ENCODE measurements at regions not wholly inside any gene's neighbourhood (a gene's known extent, or its start where the extent isn't known, plus 50 kb on each side); places are given as distances from the start of the nearest gene placed in this dataset.
"Not testable (repeated sequence)": the region's sequence is repeated elsewhere in the genome, so short reads cannot be mapped to it uniquely, and the experiment has no call there.

- H2AFZ ChIP-seq (ENCODE audit: low read length); H4K20me1 ChIP-seq (ENCODE audit: insufficient read depth, low read depth, low read length); H3K9me3 ChIP-seq (ENCODE audit: low read length); H3K79me2 ChIP-seq (ENCODE audit: low read length); DNase-seq; H3K27ac ChIP-seq (ENCODE audit: low read length); H3K4me1 ChIP-seq (ENCODE audit: low read length); H3K4me2 ChIP-seq (ENCODE audit: low read depth, low read length, poor library complexity, severe bottlenecking); H3K36me3 ChIP-seq (ENCODE audit: insufficient read depth, low read length); H3K9me2 ChIP-seq (replicated peaks; ENCODE audit: insufficient read depth, low read length); H3K27me3 ChIP-seq (ENCODE audit: low read length); H3K4me3 ChIP-seq (ENCODE audit: low read length); H3K9ac ChIP-seq (ENCODE audit: low read length): not testable (repeated sequence)
These were observed 236.1 kb upstream of the HTR1E start for GRCh38 chr6:86701228-86701627.

- H2AFZ ChIP-seq (ENCODE audit: low read length), result no peak overlapping the region
- H3K4me2 ChIP-seq (ENCODE audit: low read depth, low read length, poor library complexity, severe bottlenecking), result no peak overlapping the region
- DNase-seq, result no peak
- H3K4me1 ChIP-seq (ENCODE audit: low read length), result no peaks in the 10 kb centered on the region
- H3K9me3 ChIP-seq (ENCODE audit: low read length), result no peaks in the 10 kb centered on the region
- H3K9ac ChIP-seq (ENCODE audit: low read length), result no peak overlapping the region
- no peaks in the 10 kb centered on the region for H3K27me3 ChIP-seq (ENCODE audit: low read length)
- no peaks in the 10 kb centered on the region for H3K36me3 ChIP-seq (ENCODE audit: insufficient read depth, low read length)
- no peaks in the 10 kb centered on the region for H3K9me2 ChIP-seq (replicated peaks; ENCODE audit: insufficient read depth, low read length)
- H4K20me1 ChIP-seq (ENCODE audit: insufficient read depth, low read depth, low read length), result no peaks in the 10 kb centered on the region
- H3K79me2 ChIP-seq (ENCODE audit: low read length), result no peaks in the 10 kb centered on the region
- H3K4me3 ChIP-seq (ENCODE audit: low read length), result no peak overlapping the region
- no peak overlapping the region for H3K27ac ChIP-seq (ENCODE audit: low read length)
These were observed 250.8 kb upstream of the HTR1E start for GRCh38 chr6:86686496-86686895.

- H3K27me3 ChIP-seq (ENCODE audit: low read length), result no peaks in the 10 kb centered on the region
- H3K9me3 ChIP-seq (ENCODE audit: low read length), result no peaks in the 10 kb centered on the region
- no peak overlapping the region for H3K9ac ChIP-seq (ENCODE audit: low read length)
- no peaks in the 10 kb centered on the region for H4K20me1 ChIP-seq (ENCODE audit: insufficient read depth, low read depth, low read length)
- H3K4me1 ChIP-seq (ENCODE audit: low read length), result no peaks in the 10 kb centered on the region
- H3K79me2 ChIP-seq (ENCODE audit: low read length), result no peaks in the 10 kb centered on the region
- DNase-seq, result no peak
- no peak overlapping the region for H3K27ac ChIP-seq (ENCODE audit: low read length)
- H3K4me3 ChIP-seq (ENCODE audit: low read length), result no peak overlapping the region
- no peaks in the 10 kb centered on the region for H3K9me2 ChIP-seq (replicated peaks; ENCODE audit: insufficient read depth, low read length)
- H3K36me3 ChIP-seq (ENCODE audit: insufficient read depth, low read length), result no peaks in the 10 kb centered on the region
- H3K4me2 ChIP-seq (ENCODE audit: low read depth, low read length, poor library complexity, severe bottlenecking), result no peak overlapping the region
- H2AFZ ChIP-seq (ENCODE audit: low read length), result no peak overlapping the region
These were observed 252.0 kb upstream of the HTR1E start for GRCh38 chr6:86685230-86685797.

GRCh38 chr6:86683132-86683908 lies 254.0 kb upstream of the HTR1E start:
- H3K36me3 ChIP-seq (ENCODE audit: insufficient read depth, low read length), result no peaks in the 10 kb centered on the region

GRCh38 chr6:86682297-86682696 lies 255.0 kb upstream of the HTR1E start:
- no peaks in the 10 kb centered on the region for H3K4me1 ChIP-seq (ENCODE audit: low read length)
- no peak overlapping the region for H3K9ac ChIP-seq (ENCODE audit: low read length)
- no peaks in the 10 kb centered on the region for H3K27me3 ChIP-seq (ENCODE audit: low read length)
- H3K9me3 ChIP-seq (ENCODE audit: low read length), result no peaks in the 10 kb centered on the region
- H3K27ac ChIP-seq (ENCODE audit: low read length), result no peak overlapping the region
- no peak for DNase-seq
- no peak overlapping the region for H3K4me3 ChIP-seq (ENCODE audit: low read length)
- H3K4me2 ChIP-seq (ENCODE audit: low read depth, low read length, poor library complexity, severe bottlenecking), result no peak overlapping the region
- H3K79me2 ChIP-seq (ENCODE audit: low read length), result no peaks in the 10 kb centered on the region
- no peaks in the 10 kb centered on the region for H4K20me1 ChIP-seq (ENCODE audit: insufficient read depth, low read depth, low read length)
- H3K36me3 ChIP-seq (ENCODE audit: insufficient read depth, low read length), result no peaks in the 10 kb centered on the region
- no peaks in the 10 kb centered on the region for H3K9me2 ChIP-seq (replicated peaks; ENCODE audit: insufficient read depth, low read length)
- no peak overlapping the region for H2AFZ ChIP-seq (ENCODE audit: low read length)

More at GRCh38 chr6:86683132-86683908, 254.0 kb upstream of the HTR1E start:
- H3K9me2 ChIP-seq (replicated peaks; ENCODE audit: insufficient read depth, low read length), result no peaks in the 10 kb centered on the region
- no peak overlapping the region for H3K4me2 ChIP-seq (ENCODE audit: low read depth, low read length, poor library complexity, severe bottlenecking)
- H3K79me2 ChIP-seq (ENCODE audit: low read length), result no peaks in the 10 kb centered on the region
- no peak overlapping the region for H3K27ac ChIP-seq (ENCODE audit: low read length)
- H4K20me1 ChIP-seq (ENCODE audit: insufficient read depth, low read depth, low read length), result no peaks in the 10 kb centered on the region
- H3K9ac ChIP-seq (ENCODE audit: low read length), result no peak overlapping the region
- H3K4me1 ChIP-seq (ENCODE audit: low read length), result no peaks in the 10 kb centered on the region
- no peaks in the 10 kb centered on the region for H3K9me3 ChIP-seq (ENCODE audit: low read length)
- DNase-seq, result no peak
- H3K27me3 ChIP-seq (ENCODE audit: low read length), result no peaks in the 10 kb centered on the region
- H2AFZ ChIP-seq (ENCODE audit: low read length), result no peak overlapping the region
- H3K4me3 ChIP-seq (ENCODE audit: low read length), result no peak overlapping the region

GRCh38 chr6:86681140-86681539 lies 256.2 kb upstream of the HTR1E start:
- not testable (repeated sequence) for H3K4me1 ChIP-seq (ENCODE audit: low read length); H3K27me3 ChIP-seq (ENCODE audit: low read length); H3K9me2 ChIP-seq (replicated peaks; ENCODE audit: insufficient read depth, low read length); H3K27ac ChIP-seq (ENCODE audit: low read length); H3K79me2 ChIP-seq (ENCODE audit: low read length); H3K9me3 ChIP-seq (ENCODE audit: low read length); H2AFZ ChIP-seq (ENCODE audit: low read length); H3K9ac ChIP-seq (ENCODE audit: low read length); H3K36me3 ChIP-seq (ENCODE audit: insufficient read depth, low read length); DNase-seq; H3K4me2 ChIP-seq (ENCODE audit: low read depth, low read length, poor library complexity, severe bottlenecking); H3K4me3 ChIP-seq (ENCODE audit: low read length); H4K20me1 ChIP-seq (ENCODE audit: insufficient read depth, low read depth, low read length)

GRCh38 chr6:86672125-86672524 lies 265.2 kb upstream of the HTR1E start:
- not testable (repeated sequence) for H4K20me1 ChIP-seq (ENCODE audit: insufficient read depth, low read depth, low read length); H3K4me3 ChIP-seq (ENCODE audit: low read length); H3K4me2 ChIP-seq (ENCODE audit: low read depth, low read length, poor library complexity, severe bottlenecking); H2AFZ ChIP-seq (ENCODE audit: low read length); H3K27me3 ChIP-seq (ENCODE audit: low read length); H3K79me2 ChIP-seq (ENCODE audit: low read length); H3K9ac ChIP-seq (ENCODE audit: low read length); H3K9me2 ChIP-seq (replicated peaks; ENCODE audit: insufficient read depth, low read length); H3K4me1 ChIP-seq (ENCODE audit: low read length); H3K9me3 ChIP-seq (ENCODE audit: low read length); DNase-seq; H3K36me3 ChIP-seq (ENCODE audit: insufficient read depth, low read length); H3K27ac ChIP-seq (ENCODE audit: low read length)

- no peak for DNase-seq
- Histone ChIP-seq H2AFZ (ENCODE audit: low read length) (no peak overlapping the region), H4K20me1 (ENCODE audit: insufficient read depth, low read depth, low read length) (no peaks in the 10 kb centered on the region), H3K4me2 (ENCODE audit: low read depth, low read length, poor library complexity, severe bottlenecking) (no peak overlapping the region), H3K9me2 (replicated peaks; ENCODE audit: insufficient read depth, low read length) (no peaks in the 10 kb centered on the region), H3K27me3 (ENCODE audit: low read length) (no peaks in the 10 kb centered on the region), H3K9ac (ENCODE audit: low read length) (no peak overlapping the region), H3K27ac (ENCODE audit: low read length) (no peak overlapping the region), H3K4me3 (ENCODE audit: low read length) (no peak overlapping the region), H3K9me3 (ENCODE audit: low read length) (no peaks in the 10 kb centered on the region), H3K36me3 (ENCODE audit: insufficient read depth, low read length) (no peaks in the 10 kb centered on the region), H3K79me2 (ENCODE audit: low read length) (no peaks in the 10 kb centered on the region), H3K4me1 (ENCODE audit: low read length) (no peaks in the 10 kb centered on the region)
These were observed 280.1 kb upstream of the HTR1E start for GRCh38 chr6:86657192-86657591.
